Liver (tissue), 3 donors: ENCODE measurements at regions not wholly inside any gene's neighbourhood (a gene's known extent, or its start where the extent isn't known, plus 50 kb on each side); places are given as distances from the start of the nearest gene placed in this dataset.

Experiments
- MAX ChIP-seq: IDR thresholded peaks from 2 replicates; pipeline ENCODE4 v1.6.1; 2016; ENCODE audit warnings: antibody characterized with exemption
- TAF1 ChIP-seq: conservative IDR thresholded peaks from 2 replicates; pipeline ENCODE4 v1.6.1; 2016; ENCODE audit warnings: antibody characterized with exemption, mild to moderate bottlenecking
- ZBTB33 ChIP-seq: IDR thresholded peaks from 2 replicates; pipeline ENCODE4 v1.6.1; 2016; ENCODE audit warnings: antibody characterized with exemption
- TF ChIP-seq, protein P1 (sequence below): fragments of 150-350 bp; IDR thresholded peaks from 2 replicates; pipeline ENCODE4 v1.5.1; 2017; ENCODE audit warnings: improper control_type of control experiment, low read depth, low read length; ENCODE audit not compliant: missing input control
- TF ChIP-seq, protein P2 (sequence below): IDR thresholded peaks from 2 replicates; pipeline ENCODE4 v1.6.1; 2016; ENCODE audit warnings: antibody characterized with exemption, mild to moderate bottlenecking
- donor health status: healthy.
- donor health status: healthy.

- TF ChIP-seq, protein P1, sequence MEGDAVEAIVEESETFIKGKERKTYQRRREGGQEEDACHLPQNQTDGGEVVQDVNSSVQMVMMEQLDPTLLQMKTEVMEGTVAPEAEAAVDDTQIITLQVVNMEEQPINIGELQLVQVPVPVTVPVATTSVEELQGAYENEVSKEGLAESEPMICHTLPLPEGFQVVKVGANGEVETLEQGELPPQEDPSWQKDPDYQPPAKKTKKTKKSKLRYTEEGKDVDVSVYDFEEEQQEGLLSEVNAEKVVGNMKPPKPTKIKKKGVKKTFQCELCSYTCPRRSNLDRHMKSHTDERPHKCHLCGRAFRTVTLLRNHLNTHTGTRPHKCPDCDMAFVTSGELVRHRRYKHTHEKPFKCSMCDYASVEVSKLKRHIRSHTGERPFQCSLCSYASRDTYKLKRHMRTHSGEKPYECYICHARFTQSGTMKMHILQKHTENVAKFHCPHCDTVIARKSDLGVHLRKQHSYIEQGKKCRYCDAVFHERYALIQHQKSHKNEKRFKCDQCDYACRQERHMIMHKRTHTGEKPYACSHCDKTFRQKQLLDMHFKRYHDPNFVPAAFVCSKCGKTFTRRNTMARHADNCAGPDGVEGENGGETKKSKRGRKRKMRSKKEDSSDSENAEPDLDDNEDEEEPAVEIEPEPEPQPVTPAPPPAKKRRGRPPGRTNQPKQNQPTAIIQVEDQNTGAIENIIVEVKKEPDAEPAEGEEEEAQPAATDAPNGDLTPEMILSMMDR: no peak
- TF ChIP-seq ZBTB33 (no peak), MAX (no peak), TAF1 (no peak)
- TF ChIP-seq, protein P2, sequence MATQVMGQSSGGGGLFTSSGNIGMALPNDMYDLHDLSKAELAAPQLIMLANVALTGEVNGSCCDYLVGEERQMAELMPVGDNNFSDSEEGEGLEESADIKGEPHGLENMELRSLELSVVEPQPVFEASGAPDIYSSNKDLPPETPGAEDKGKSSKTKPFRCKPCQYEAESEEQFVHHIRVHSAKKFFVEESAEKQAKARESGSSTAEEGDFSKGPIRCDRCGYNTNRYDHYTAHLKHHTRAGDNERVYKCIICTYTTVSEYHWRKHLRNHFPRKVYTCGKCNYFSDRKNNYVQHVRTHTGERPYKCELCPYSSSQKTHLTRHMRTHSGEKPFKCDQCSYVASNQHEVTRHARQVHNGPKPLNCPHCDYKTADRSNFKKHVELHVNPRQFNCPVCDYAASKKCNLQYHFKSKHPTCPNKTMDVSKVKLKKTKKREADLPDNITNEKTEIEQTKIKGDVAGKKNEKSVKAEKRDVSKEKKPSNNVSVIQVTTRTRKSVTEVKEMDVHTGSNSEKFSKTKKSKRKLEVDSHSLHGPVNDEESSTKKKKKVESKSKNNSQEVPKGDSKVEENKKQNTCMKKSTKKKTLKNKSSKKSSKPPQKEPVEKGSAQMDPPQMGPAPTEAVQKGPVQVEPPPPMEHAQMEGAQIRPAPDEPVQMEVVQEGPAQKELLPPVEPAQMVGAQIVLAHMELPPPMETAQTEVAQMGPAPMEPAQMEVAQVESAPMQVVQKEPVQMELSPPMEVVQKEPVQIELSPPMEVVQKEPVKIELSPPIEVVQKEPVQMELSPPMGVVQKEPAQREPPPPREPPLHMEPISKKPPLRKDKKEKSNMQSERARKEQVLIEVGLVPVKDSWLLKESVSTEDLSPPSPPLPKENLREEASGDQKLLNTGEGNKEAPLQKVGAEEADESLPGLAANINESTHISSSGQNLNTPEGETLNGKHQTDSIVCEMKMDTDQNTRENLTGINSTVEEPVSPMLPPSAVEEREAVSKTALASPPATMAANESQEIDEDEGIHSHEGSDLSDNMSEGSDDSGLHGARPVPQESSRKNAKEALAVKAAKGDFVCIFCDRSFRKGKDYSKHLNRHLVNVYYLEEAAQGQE: no peak
These were observed 563.1 kb upstream of the LUZP2 start for GRCh38 chr11:23933721-23934120.
